ENCODE measurements at regions not wholly inside any gene's neighbourhood (a gene's known extent, or its start where the extent isn't known, plus 50 kb on each side); places are given as distances from the start of the nearest gene placed in this dataset.

DNA sequence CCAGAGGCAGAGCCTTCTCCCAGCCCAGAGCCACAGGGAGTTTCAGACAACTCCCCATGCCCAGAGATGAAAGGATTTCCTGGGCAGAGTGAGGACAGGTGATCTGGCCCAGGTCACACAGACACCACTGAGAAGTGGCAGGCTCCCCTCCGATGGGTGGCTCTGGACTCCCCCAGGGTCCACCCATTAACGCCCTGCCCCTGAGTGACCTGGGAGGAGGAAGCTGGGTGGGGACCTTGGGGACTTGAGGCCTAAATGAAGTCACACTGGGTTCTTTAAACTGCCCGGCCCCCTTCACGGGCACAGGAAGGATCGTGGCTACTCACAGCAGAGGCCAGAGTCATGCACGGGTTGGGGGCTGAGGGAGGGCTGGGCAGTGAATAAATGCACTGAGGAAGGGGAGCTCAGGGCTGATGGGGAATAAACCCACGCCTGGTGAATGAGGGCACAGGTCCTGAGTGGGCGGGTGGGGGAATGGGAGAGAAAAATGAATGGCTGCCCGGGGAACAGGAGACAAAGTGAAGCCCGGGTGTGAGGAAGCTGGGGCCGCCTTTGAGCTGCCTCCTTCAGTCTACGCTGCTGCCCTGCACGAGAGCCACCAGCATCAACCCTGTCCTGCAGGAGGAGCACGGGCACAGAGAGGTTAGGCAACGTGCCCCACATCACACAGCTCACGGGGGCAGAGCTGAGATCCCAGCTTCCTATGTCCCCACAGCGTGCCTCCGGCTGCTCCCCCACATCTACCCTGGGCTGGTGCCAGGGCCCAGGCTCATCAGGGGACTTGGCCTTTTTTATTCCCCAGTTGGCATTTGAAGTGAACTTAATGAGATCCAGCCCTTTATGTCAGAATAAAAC is 404.3 kb downstream of the MATN1 start:
- no peak for TF ChIP-seq GATA2 (IDR thresholded peaks at IDR 0.05; ENCODE audit: low read depth, low read length)
- no peak for TF ChIP-seq GATA3 (IDR thresholded peaks at IDR 0.05; ENCODE audit: low read depth, low read length)

Data from SH-SY5Y (cell line).